Left lung (tissue), 4 donors: ENCODE measurements at regions not wholly inside any gene's neighbourhood (a gene's known extent, or its start where the extent isn't known, plus 50 kb on each side); places are given as distances from the start of the nearest gene placed in this dataset.

Experiments used
- ATAC-seq: fragments of 200-7000 bp; cut with Tn5 transposase; one replicate; pipeline ENCODE4 v1.9.1; 2020; ENCODE audit warnings: moderate library complexity
- DNase-seq, 4 donors: peaks; one replicate each; pipeline ENCODE4 v3.0.0-alpha.2; 2013 to 2020
- H3K27ac ChIP-seq, 2 donors: fragments of 200-600 bp; sonication (generic) in 1 of 2; one replicate each; pipeline versions ENCODE4 v1.5.0 to v1.8.0; 2020 to 2021
- H3K27me3 ChIP-seq, 2 donors: fragments of 200-600 bp; sonication (generic) in 1 of 2; one replicate each; pipeline versions ENCODE4 v1.5.0 to v1.8.0; 2020 to 2021
- H3K36me3 ChIP-seq, 2 donors: fragments of 200-600 bp; sonication (generic) in 1 of 2; one replicate each; pipeline versions ENCODE4 v1.5.0 to v1.8.0; 2020 to 2021
- H3K4me1 ChIP-seq, 2 donors: fragments of 200-600 bp; one replicate each; pipeline ENCODE4 v1.8.0; 2021
- H3K4me3 ChIP-seq, 2 donors: fragments of 200-600 bp; sonication (generic) in 1 of 2; one replicate each; pipeline versions ENCODE4 v1.5.0 to v1.8.0; 2020 to 2021; ENCODE audit warnings: mild to moderate bottlenecking in 1 of 2
- H3K9me3 ChIP-seq, 2 donors: fragments of 200-600 bp; sonication (generic) in 1 of 2; one replicate each; pipeline versions ENCODE4 v1.5.0 to v1.8.0; 2020 to 2021
- CTCF ChIP-seq, 2 donors: fragments of 200-600 bp; sonication (generic) in 1 of 2; IDR thresholded peaks; one replicate each; pipeline versions ENCODE4 v1.5.0 to v1.8.0; 2021; ENCODE audit warnings: antibody characterized with exemption in 2 of 2
- intact Hi-C, 2 donors: fragments of 100-400 bp; cut with DNase I; formaldehyde crosslinking; loops; one replicate each; pipeline versions ENCODE4 v1.11.2 to v1.14.2; 2022
- donor health status: DM: no; HTN: yes; CAD: no.
- donor health status: DM: no; HTN: no; CAD: no.

- DNase-seq: no peak
- Histone ChIP-seq H3K9me3 (no peaks in the 10 kb centered on the region), H3K27ac (no peak overlapping the region), H3K4me3 (no peak overlapping the region), H3K36me3 (no peaks in the 10 kb centered on the region), H3K27me3 (no peaks in the 10 kb centered on the region), H3K4me1 (peaks cover 0 to 17% of the 10 kb centered on the region in 2 donors)
- TF ChIP-seq CTCF (IDR thresholded peaks at IDR 0.05): no peak
- no peak for ATAC-seq
- intact Hi-C loops: no loop called here
These were observed 58.6 kb upstream of the CAMK2D start for GRCh38 chr4:113820108-113820507.

GRCh38 chr4:113815826-113816225 is 54.3 kb upstream of the CAMK2D start:
- peaks cover 0 to 3% of the 10 kb centered on the region in 2 donors for H3K4me1 ChIP-seq
- TF ChIP-seq CTCF (IDR thresholded peaks at IDR 0.05): no peak
- no peak overlapping the region for H3K4me3 ChIP-seq
- intact Hi-C loops: no loop called here
- no peak for ATAC-seq
- no peaks in the 10 kb centered on the region for H3K27me3 ChIP-seq
- H3K9me3 ChIP-seq: no peaks in the 10 kb centered on the region
- H3K27ac ChIP-seq: no peak overlapping the region
- no peaks in the 10 kb centered on the region for H3K36me3 ChIP-seq
- no peak for DNase-seq

GRCh38 chr4:113811359-113811758 is 49.8 kb upstream of the CAMK2D start:
- intact Hi-C loops: no loop called here
- no peaks in the 10 kb centered on the region for H3K27me3 ChIP-seq
- no peak overlapping the region for H3K27ac ChIP-seq
- ATAC-seq: no peak
- H3K4me3 ChIP-seq: no peak overlapping the region
- H3K36me3 ChIP-seq: no peaks in the 10 kb centered on the region
- no peak for TF ChIP-seq CTCF (IDR thresholded peaks at IDR 0.05)
- H3K4me1 ChIP-seq: peaks cover 0 to 6% of the 10 kb centered on the region in 2 donors
- no peak for DNase-seq
- H3K9me3 ChIP-seq: no peaks in the 10 kb centered on the region
